SK-N-SH (cell line): ENCODE measurements at regions not wholly inside any gene's neighbourhood (a gene's known extent, or its start where the extent isn't known, plus 50 kb on each side); places are given as distances from the start of the nearest gene placed in this dataset.
A peak's percentile ranks its signal among the peaks of the same experiment; 100 is the strongest.

Experiments used
- CTCF ChIA-PET: fragments of 300-600, 350-600 bp; formaldehyde crosslinking; extraction: SDS; loops from one replicate; lab custom pipeline; 2021; lab: Yijun Ruan, JAX
- POLR2A ChIA-PET: fragments of 350-600 bp; sonication (Branson Sonifier 250); formaldehyde crosslinking; extraction: SDS; loops from one replicate; lab custom pipeline; 2020; ENCODE audit warnings: antibody characterized with exemption, inconsistent platforms; lab: Yijun Ruan, JAX
- DNase-seq: peaks from one replicate; pipeline ENCODE4 v3.0.0; 2012
- H2AFZ ChIP-seq: fragments of 200-600 bp; sonication (generic); 2 replicates; pipeline ENCODE4 v1.8.1; 2016; ENCODE audit warnings: antibody characterized with exemption, mild to moderate bottlenecking, low read depth
- H3F3A ChIP-seq: fragments of 200-600 bp; sonication (generic); replicated peaks from 2 replicates; pipeline ENCODE3; 2016; ENCODE audit warnings: antibody characterized with exemption, mild to moderate bottlenecking; ENCODE audit not compliant: insufficient read depth
- H3K27ac ChIP-seq, 2 experiments: fragments of 200-500 bp in 1 of 2; fragments of 200-600 bp in 1 of 2; sonication (Bioruptor generic) in 1 of 2; sonication (generic), shearing (Covaris generic) in 1 of 2; 2 replicates each; pipeline versions ENCODE4 v1.5.1 to v1.6.1; 2014 to 2016; ENCODE audit warnings: low read depth in 2 of 2, inconsistent platforms in 1 of 2, low read length in 1 of 2, mild to moderate bottlenecking in 1 of 2, mixed read lengths in 1 of 2
- H3K27me3 ChIP-seq: fragments of 200-600 bp; sonication (generic), shearing (Covaris generic); 2 replicates; pipeline ENCODE4 v1.6.1; 2016; ENCODE audit warnings: mixed run types; ENCODE audit not compliant: insufficient read depth
- H3K36me3 ChIP-seq, 2 experiments: fragments of 200-500 bp in 1 of 2; fragments of 200-600 bp in 1 of 2; sonication (Bioruptor generic) in 1 of 2; sonication (generic) in 1 of 2; replicated peaks in 1 of 2; 2 replicates each; pipeline versions ENCODE3 to v1.5.1; 2014 to 2016; ENCODE audit warnings: low read length in 1 of 2, mild to moderate bottlenecking in 1 of 2; ENCODE audit not compliant: insufficient read depth in 2 of 2, control insufficient read depth in 1 of 2
- H3K4me1 ChIP-seq, 2 experiments: fragments of 200-500 bp in 1 of 2; fragments of 200-600 bp in 1 of 2; sonication (Bioruptor generic) in 1 of 2; sonication (generic), shearing (Covaris generic) in 1 of 2; 2 replicates each; pipeline versions ENCODE4 v1.5.1 to v1.6.1; 2014 to 2016; ENCODE audit warnings: low read depth in 1 of 2, low read length in 1 of 2, mixed run types in 1 of 2; ENCODE audit not compliant: insufficient read depth in 2 of 2, control insufficient read depth in 1 of 2
- H3K4me2 ChIP-seq: fragments of 200-600 bp; sonication (generic), shearing (Covaris generic); 2 replicates; pipeline ENCODE4 v1.6.1; 2017; ENCODE audit warnings: mixed run types
- H3K4me3 ChIP-seq, 2 experiments: fragments of 200-500 bp in 1 of 2; fragments of 200-600 bp in 1 of 2; sonication (Bioruptor generic) in 1 of 2; sonication (generic), shearing (Covaris generic) in 1 of 2; 2 replicates each; pipeline versions ENCODE4 v1.5.1 to v1.8.1; 2014 to 2016; ENCODE audit warnings: low read depth in 2 of 2, inconsistent platforms in 1 of 2, low read length in 1 of 2, mild to moderate bottlenecking in 1 of 2, mixed read lengths in 1 of 2, moderate library complexity in 1 of 2
- H3K79me2 ChIP-seq: fragments of 200-600 bp; sonication (generic); 2 replicates; pipeline ENCODE4 v1.8.1; 2017; ENCODE audit warnings: mild to moderate bottlenecking; ENCODE audit not compliant: insufficient read depth
- H3K9ac ChIP-seq: fragments of 200-600 bp; sonication (generic); 2 replicates; pipeline ENCODE4 v1.6.1; 2017; ENCODE audit warnings: mixed run types
- H3K9me2 ChIP-seq: fragments of 200-600 bp; sonication (generic); 2 replicates; pipeline ENCODE4 v1.6.1; 2017; ENCODE audit warnings: mixed run types
- H3K9me3 ChIP-seq: fragments of 200-600 bp; sonication (generic); 2 replicates; pipeline ENCODE4 v1.6.1; 2017; ENCODE audit warnings: mixed run types, mild to moderate bottlenecking, moderate library complexity
- H4K20me1 ChIP-seq: fragments of 200-600 bp; sonication (generic); 2 replicates; pipeline ENCODE4 v1.6.1; 2017; ENCODE audit warnings: mild to moderate bottlenecking, mixed run types; ENCODE audit not compliant: insufficient read depth
- CHD2 ChIP-seq: fragments of 150-350 bp; IDR thresholded peaks from 2 replicates; pipeline ENCODE4 v1.6.1; 2018; ENCODE audit warnings: low read length; ENCODE audit not compliant: partially characterized antibody
- CTCF ChIP-seq: fragments of 200-600 bp; sonication (generic); IDR thresholded peaks from 2 replicates; pipeline ENCODE4 v1.6.1; 2017; ENCODE audit warnings: antibody characterized with exemption, mild to moderate bottlenecking, moderate library complexity
- ELF1 ChIP-seq: IDR thresholded peaks from 2 replicates; pipeline ENCODE4 v1.4.0; 2012
- EP300 ChIP-seq, 2 experiments: IDR thresholded peaks; 2 replicates each; pipeline versions ENCODE4 v1.4.0 to v1.6.1; 2012; ENCODE audit warnings: borderline replicate concordance in 1 of 2, low read depth in 1 of 2, low read length in 1 of 2
- EZH2phosphoT487 ChIP-seq: fragments of 200-600 bp; sonication (generic); IDR thresholded peaks from 2 replicates; pipeline ENCODE4 v1.6.1; 2017; ENCODE audit warnings: low read depth, mixed run types, mild to moderate bottlenecking, antibody characterized with exemption, moderate library complexity, borderline replicate concordance
- FOSL2 ChIP-seq: IDR thresholded peaks from 2 replicates; pipeline ENCODE4 v1.4.0; 2012; ENCODE audit warnings: low read depth, mild to moderate bottlenecking, moderate library complexity, borderline replicate concordance
- GABPA ChIP-seq: IDR thresholded peaks from 2 replicates; pipeline ENCODE4 v1.4.0; 2012; ENCODE audit warnings: low read depth, mild to moderate bottlenecking
- GATA2 ChIP-seq: sonication (generic); formaldehyde crosslinking; IDR thresholded peaks from 2 replicates; pipeline ENCODE4 v1.5.0; 2020; ENCODE audit warnings: mild to moderate bottlenecking, missing genetic modification reagents
- JUND ChIP-seq: IDR thresholded peaks from 2 replicates; pipeline ENCODE4 v1.4.0; 2012
- NFIC ChIP-seq: IDR thresholded peaks from 2 replicates; pipeline ENCODE4 v1.4.0; 2012; ENCODE audit warnings: borderline replicate concordance
- POLR2AphosphoS5 ChIP-seq: IDR thresholded peaks from 2 replicates; pipeline ENCODE4 v1.6.1; 2012; ENCODE audit warnings: low read depth, low read length
- RAD21 ChIP-seq: IDR thresholded peaks from 2 replicates; pipeline ENCODE4 v1.6.1; 2012; ENCODE audit warnings: mild to moderate bottlenecking, low read length
- REST ChIP-seq: IDR thresholded peaks from 2 replicates; pipeline ENCODE4 v1.6.1; 2012; ENCODE audit warnings: mild to moderate bottlenecking, low read depth, low read length, moderate library complexity
- SIN3A ChIP-seq: IDR thresholded peaks from 2 replicates; pipeline ENCODE4 v1.6.1; 2012; ENCODE audit warnings: low read depth, mild to moderate bottlenecking, low read length, moderate library complexity, borderline replicate concordance
- SMC3 ChIP-seq: IDR thresholded peaks from 2 replicates; pipeline ENCODE4 v1.6.1; 2012; ENCODE audit warnings: low read depth, low read length, improper control_type of control experiment
- WGBS: methylation state at CpG from one replicate; pipeline ENCODE4 v1.1.6; 2017; ENCODE audit warnings: low lambda C conversion rate; 5-methylcytosine and 5-hydroxymethylcytosine counted together

- H3K27me3 ChIP-seq: no peaks in the 10 kb centered on the region
- no peak overlapping the region for H3K9ac ChIP-seq
- peak; percentile 39 for DNase-seq
- TF ChIP-seq EP300 (IDR thresholded peaks at IDR 0.05; ENCODE audit: borderline replicate concordance in 1 of 2, low read depth in 1 of 2, low read length in 1 of 2): peak in 1 of 2 experiments; percentile 40; a peak in 1 of 4 replicates
- no peak for TF ChIP-seq FOSL2
- TF ChIP-seq GABPA: no peak
- peak; percentile 41; the same call in 1 of the 2 replicates for TF ChIP-seq SMC3
- no peak for TF ChIP-seq NFIC
- peak; percentile 71 for TF ChIP-seq RAD21
- TF ChIP-seq CTCF: peak; percentile 79
- no peak for TF ChIP-seq POLR2AphosphoS5
- TF ChIP-seq, all 33 proteins: peak for 4
- Histone ChIP-seq H3F3A (no peaks in the 10 kb centered on the region), H3K9me2 (no peaks in the 10 kb centered on the region), H3K4me2 (no peak overlapping the region), H2AFZ (no peak overlapping the region), H3K27ac (no peak overlapping the region), H3K36me3 (no peaks in the 10 kb centered on the region), H4K20me1 (no peaks in the 10 kb centered on the region), H3K79me2 (no peaks in the 10 kb centered on the region; the same call in 1 of the 2 replicates), H3K4me1 (no peaks in the 10 kb centered on the region), H3K4me3 (no peak overlapping the region; a peak in 1 of 4 replicates), H3K9me3 (no peaks in the 10 kb centered on the region)
- ChIA-PET CTCF (interaction anchor here (0.6 to 2.0 kb wide), 18 partner anchors 14 to 1748 kb away, joined by 3 to 8 read pairs (median 3); partner anchors contain the start of gene SVIP), POLR2A (no interaction called here)
- WGBS: 46% methylated on average over 5 of the region's 5 CpGs
Observed at GRCh38 chr11:22920939-22921565, 60.8 kb upstream of the CCDC179 start.

- 62% methylated on average over 1 of the region's 1 CpG for WGBS
- CTCF ChIA-PET: interaction anchor here (1.0 to 2.0 kb wide), 4 partner anchors 11 to 93 kb away, joined by 3 to 8 read pairs (median 4); partner anchors contain the start of gene SVIP
- H3K79me2 ChIP-seq: no peaks in the 10 kb centered on the region
Observed at GRCh38 chr11:22922672-22923071, 62.4 kb upstream of the CCDC179 start.

More at GRCh38 chr11:22922672-22923071, 62.4 kb upstream of the CCDC179 start:
- TF ChIP-seq GABPA (no peak), JUND (no peak), GATA2 (CRISPR knock-in tag) (no peak), EZH2phosphoT487 (no peak), SIN3A (no peak), REST (no peak), CTCF (no peak), NFIC (no peak), CHD2 (no peak), ELF1 (no peak)
- DNase-seq: no peak
- Histone ChIP-seq H3F3A (no peaks in the 10 kb centered on the region), H3K9ac (no peak overlapping the region), H3K4me3 (no peak overlapping the region), H3K4me2 (no peak overlapping the region), H4K20me1 (no peaks in the 10 kb centered on the region), H3K4me1 (no peaks in the 10 kb centered on the region), H3K27me3 (no peaks in the 10 kb centered on the region), H3K36me3 (no peaks in the 10 kb centered on the region), H3K9me3 (no peaks in the 10 kb centered on the region), H2AFZ (no peak overlapping the region), H3K9me2 (no peaks in the 10 kb centered on the region), H3K27ac (no peak overlapping the region)
- POLR2A ChIA-PET: no interaction called here
